ENCODE measurements at regions not wholly inside any gene's neighbourhood (a gene's known extent, or its start where the extent isn't known, plus 50 kb on each side); places are given as distances from the start of the nearest gene placed in this dataset.

DNA sequence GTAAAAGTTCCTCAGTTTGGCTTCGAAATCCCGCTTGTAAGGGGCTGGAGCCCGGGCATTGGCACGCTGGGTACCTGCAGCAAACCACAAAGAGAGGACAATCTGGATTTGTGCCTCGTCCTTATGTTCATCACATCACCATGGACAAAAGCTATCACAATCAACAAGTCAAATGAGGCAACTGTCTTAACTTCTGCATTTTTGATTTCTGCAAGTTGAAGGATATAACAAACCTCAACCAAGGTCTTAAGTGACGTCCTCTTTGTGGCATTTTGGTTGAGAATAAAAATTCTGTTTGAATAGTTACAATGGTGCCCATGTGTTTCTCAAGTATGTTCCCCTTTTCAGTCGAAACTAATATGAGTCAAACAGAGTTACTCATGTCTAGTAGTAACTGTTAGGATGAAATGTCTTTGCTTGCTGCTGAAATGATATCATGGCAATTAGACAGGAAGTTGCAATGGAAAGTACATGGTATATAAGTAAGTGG lies 70.8 kb upstream of the STK17B start:
- TF ChIP-seq, protein P1, sequence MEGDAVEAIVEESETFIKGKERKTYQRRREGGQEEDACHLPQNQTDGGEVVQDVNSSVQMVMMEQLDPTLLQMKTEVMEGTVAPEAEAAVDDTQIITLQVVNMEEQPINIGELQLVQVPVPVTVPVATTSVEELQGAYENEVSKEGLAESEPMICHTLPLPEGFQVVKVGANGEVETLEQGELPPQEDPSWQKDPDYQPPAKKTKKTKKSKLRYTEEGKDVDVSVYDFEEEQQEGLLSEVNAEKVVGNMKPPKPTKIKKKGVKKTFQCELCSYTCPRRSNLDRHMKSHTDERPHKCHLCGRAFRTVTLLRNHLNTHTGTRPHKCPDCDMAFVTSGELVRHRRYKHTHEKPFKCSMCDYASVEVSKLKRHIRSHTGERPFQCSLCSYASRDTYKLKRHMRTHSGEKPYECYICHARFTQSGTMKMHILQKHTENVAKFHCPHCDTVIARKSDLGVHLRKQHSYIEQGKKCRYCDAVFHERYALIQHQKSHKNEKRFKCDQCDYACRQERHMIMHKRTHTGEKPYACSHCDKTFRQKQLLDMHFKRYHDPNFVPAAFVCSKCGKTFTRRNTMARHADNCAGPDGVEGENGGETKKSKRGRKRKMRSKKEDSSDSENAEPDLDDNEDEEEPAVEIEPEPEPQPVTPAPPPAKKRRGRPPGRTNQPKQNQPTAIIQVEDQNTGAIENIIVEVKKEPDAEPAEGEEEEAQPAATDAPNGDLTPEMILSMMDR (IDR thresholded peaks at IDR 0.05; ENCODE audit: low read depth, low read length) = no peak
- TF ChIP-seq EZH2phosphoT487 (IDR thresholded peaks at IDR 0.05; ENCODE audit: low read depth) = no peak

All from OCI-LY3 (cell line).